ENCODE measurements at regions not wholly inside any gene's neighbourhood (a gene's known extent, or its start where the extent isn't known, plus 50 kb on each side); places are given as distances from the start of the nearest gene placed in this dataset.

GRCh38 chr4:147334478-147334877 lies 146.4 kb upstream of the EDNRA start (continued):
- TF ChIP-seq CTBP2 (IDR thresholded peaks at IDR 0.05; ENCODE audit: borderline replicate concordance, insufficient read depth, insufficient read length, low read length) (no peak), NANOG (IDR thresholded peaks at IDR 0.05; ENCODE audit: insufficient read depth, low read depth, low read length, poor library complexity, severe bottlenecking) (no peak), POLR2A (IDR thresholded peaks at IDR 0.05; ENCODE audit: control extremely low read depth in 1 of 2, low read depth in 2 of 2, low read length in 2 of 2) (no peak), RNF2 (IDR thresholded peaks at IDR 0.05; ENCODE audit: borderline replicate concordance, low read depth, low read length, missing control alignments, poor library complexity, severe bottlenecking) (no peak)
